Vagina (tissue), 2 donors: ENCODE measurements at regions not wholly inside any gene's neighbourhood (a gene's known extent, or its start where the extent isn't known, plus 50 kb on each side); places are given as distances from the start of the nearest gene placed in this dataset.

Experiments used
- POLR2A ChIP-seq, 2 donors: fragments of 450-650 bp; IDR thresholded peaks; one replicate each; pipeline ENCODE4 v1.6.1; 2017; ENCODE audit warnings: antibody characterized with exemption in 2 of 2, mild to moderate bottlenecking in 2 of 2, moderate library complexity in 2 of 2
- POLR2AphosphoS5 ChIP-seq, 2 donors: sonication (generic); formaldehyde crosslinking; IDR thresholded peaks; one replicate each; pipeline ENCODE4 v1.9.0; 2017; ENCODE audit warnings: antibody characterized with exemption in 2 of 2, mild to moderate bottlenecking in 2 of 2, low read depth in 1 of 2; ENCODE audit not compliant: insufficient read depth in 1 of 2
- TF ChIP-seq, protein P1 (sequence below), 3 experiments: fragments of 450-650 bp in 2 of 3; fragments of 200-600 bp in 1 of 3; sonication (generic) in 1 of 3; IDR thresholded peaks; one replicate each; pipeline ENCODE4 v1.5.1; 2017 to 2019; ENCODE audit warnings: antibody characterized with exemption in 3 of 3, mild to moderate bottlenecking in 2 of 3, moderate library complexity in 2 of 3

DNA sequence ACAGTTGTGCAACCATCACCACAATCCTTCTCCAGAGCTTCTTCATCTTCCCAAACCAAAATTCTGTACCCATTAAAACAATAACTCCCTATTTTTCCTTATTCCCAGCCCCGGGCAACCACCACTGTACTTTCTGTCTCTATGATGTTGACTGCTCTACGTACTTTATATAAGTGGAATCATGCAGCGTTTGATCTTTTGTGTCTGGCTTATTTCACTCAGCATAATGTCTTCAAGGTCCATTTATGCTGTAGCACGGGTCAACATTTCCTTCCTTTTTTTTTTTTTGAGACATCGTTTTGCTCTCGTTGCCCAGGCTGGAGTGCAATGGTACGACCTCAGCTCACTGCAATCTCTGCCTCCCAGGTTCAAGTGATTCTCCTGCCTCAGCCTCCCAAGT lies 162.7 kb upstream of the GSC start:
- TF ChIP-seq, protein P1, sequence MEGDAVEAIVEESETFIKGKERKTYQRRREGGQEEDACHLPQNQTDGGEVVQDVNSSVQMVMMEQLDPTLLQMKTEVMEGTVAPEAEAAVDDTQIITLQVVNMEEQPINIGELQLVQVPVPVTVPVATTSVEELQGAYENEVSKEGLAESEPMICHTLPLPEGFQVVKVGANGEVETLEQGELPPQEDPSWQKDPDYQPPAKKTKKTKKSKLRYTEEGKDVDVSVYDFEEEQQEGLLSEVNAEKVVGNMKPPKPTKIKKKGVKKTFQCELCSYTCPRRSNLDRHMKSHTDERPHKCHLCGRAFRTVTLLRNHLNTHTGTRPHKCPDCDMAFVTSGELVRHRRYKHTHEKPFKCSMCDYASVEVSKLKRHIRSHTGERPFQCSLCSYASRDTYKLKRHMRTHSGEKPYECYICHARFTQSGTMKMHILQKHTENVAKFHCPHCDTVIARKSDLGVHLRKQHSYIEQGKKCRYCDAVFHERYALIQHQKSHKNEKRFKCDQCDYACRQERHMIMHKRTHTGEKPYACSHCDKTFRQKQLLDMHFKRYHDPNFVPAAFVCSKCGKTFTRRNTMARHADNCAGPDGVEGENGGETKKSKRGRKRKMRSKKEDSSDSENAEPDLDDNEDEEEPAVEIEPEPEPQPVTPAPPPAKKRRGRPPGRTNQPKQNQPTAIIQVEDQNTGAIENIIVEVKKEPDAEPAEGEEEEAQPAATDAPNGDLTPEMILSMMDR (IDR thresholded peaks at IDR 0.05) = no peak
- TF ChIP-seq POLR2AphosphoS5 (IDR thresholded peaks at IDR 0.05; ENCODE audit: insufficient read depth in 1 of 2, low read depth in 1 of 2) (no peak), POLR2A (IDR thresholded peaks at IDR 0.05) (no peak)
